Activated naive CD4-positive, alpha-beta T cell treated with anti-CD3 and anti-CD28 coated beads, Interleukin-2, amount 10 ng/mL, durations not matched to agents 7 days and 5 days (primary cell): ENCODE measurements at regions not wholly inside any gene's neighbourhood (a gene's known extent, or its start where the extent isn't known, plus 50 kb on each side); places are given as distances from the start of the nearest gene placed in this dataset.
"Not testable (repeated sequence)": the region's sequence is repeated elsewhere in the genome, so short reads cannot be mapped to it uniquely, and the experiment has no call there.

Experiments used
- CTCF ChIA-PET: fragments of 350-600 bp; sonication (Branson Sonifier 250); formaldehyde crosslinking; loops from one replicate; lab custom pipeline; 2021; ENCODE audit warnings: antibody characterized with exemption; lab: Charles Lee
- DNase-seq: peaks from one replicate; pipeline ENCODE4 v3.0.0-alpha.2; 2020
- H3K27ac Mint-ChIP-seq: one replicate; pipeline ENCODE4 v1.8.0; 2021; ENCODE audit warnings: mild to moderate bottlenecking, moderate library complexity, mixed read lengths
- H3K27me3 Mint-ChIP-seq: one replicate; pipeline ENCODE4 v1.8.0; 2021; ENCODE audit warnings: mild to moderate bottlenecking, mixed read lengths
- H3K36me3 Mint-ChIP-seq: one replicate; pipeline ENCODE4 v1.8.0; 2021; ENCODE audit warnings: mixed read lengths
- H3K4me1 Mint-ChIP-seq: one replicate; pipeline ENCODE4 v1.8.0; 2021; ENCODE audit warnings: mixed read lengths
- H3K4me3 Mint-ChIP-seq: one replicate; pipeline ENCODE4 v1.8.0; 2021; ENCODE audit warnings: mild to moderate bottlenecking, moderate library complexity, mixed read lengths
- H3K9me3 Mint-ChIP-seq: one replicate; pipeline ENCODE4 v1.8.0; 2021; ENCODE audit warnings: mixed read lengths

- Mint-ChIP-seq H3K4me3 (no peak overlapping the region), H3K4me1 (no peaks in the 10 kb centered on the region), H3K27me3 (peaks cover 18% of the 10 kb centered on the region), H3K9me3 (no peaks in the 10 kb centered on the region), H3K27ac (no peak overlapping the region), H3K36me3 (no peaks in the 10 kb centered on the region)
- CTCF ChIA-PET, result interaction anchor here (0.6 to 3.2 kb wide), 8 partner anchors 9 to 1008 kb away, joined by 3 to 18 read pairs (median 4); no protein-coding TSS in a partner anchor
- DNase-seq, result no peak
Measured at GRCh38 chr11:122202161-122202950, 86.3 kb upstream of the BLID start.

DNA sequence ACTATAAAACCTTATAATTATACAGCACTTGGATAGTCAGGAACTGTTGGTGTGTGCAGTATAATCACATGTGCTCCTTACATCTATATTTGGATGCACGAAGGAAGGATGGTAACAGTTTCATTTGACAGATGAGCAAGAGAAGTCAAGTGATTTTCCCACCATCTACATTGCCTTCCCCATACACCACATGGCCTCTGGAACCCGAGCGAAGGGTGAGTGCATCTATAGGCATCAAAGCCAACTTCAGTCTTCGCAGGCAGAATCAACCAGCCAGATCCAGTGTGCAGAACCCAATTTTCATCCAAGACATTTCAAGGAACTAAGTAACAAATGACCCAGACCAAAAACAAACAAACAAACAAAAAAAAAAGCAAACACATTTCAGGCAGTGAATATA is 85.1 kb upstream of the BLID start:
- Mint-ChIP-seq H3K27me3 (peaks cover 10% of the 10 kb centered on the region), H3K27ac (no peak overlapping the region), H3K4me1 (no peaks in the 10 kb centered on the region), H3K36me3 (no peaks in the 10 kb centered on the region), H3K9me3 (no peaks in the 10 kb centered on the region), H3K4me3 (no peak overlapping the region)
- CTCF ChIA-PET, result interaction anchor here (1.2 kb wide), 1 partner anchor 305 kb away, joined by 3 read pairs; no protein-coding TSS in a partner anchor
- no peak for DNase-seq

DNA sequence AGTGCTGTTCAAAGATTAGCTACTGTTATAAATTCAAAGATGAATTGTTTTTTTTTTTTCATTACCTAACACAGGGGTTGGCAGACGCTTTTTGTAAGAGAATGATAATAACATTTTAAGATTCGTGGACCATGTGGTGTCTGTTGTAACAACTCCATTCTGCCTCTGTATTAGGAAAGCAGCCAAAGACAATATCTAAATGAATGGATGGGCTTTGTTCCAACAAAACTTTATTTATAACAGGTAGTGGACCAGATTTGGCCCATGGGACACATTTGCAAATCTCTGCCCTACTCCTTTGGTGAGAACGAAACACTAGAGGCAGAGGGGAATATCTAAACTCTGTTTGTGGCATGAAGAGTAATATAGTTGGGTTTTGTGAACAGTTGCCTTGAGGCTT is 83.6 kb upstream of the BLID start:
- H3K36me3 Mint-ChIP-seq, result no peaks in the 10 kb centered on the region
- CTCF ChIA-PET, result no interaction called here
- no peak overlapping the region for H3K4me3 Mint-ChIP-seq
- DNase-seq, result no peak
- no peaks in the 10 kb centered on the region for H3K4me1 Mint-ChIP-seq
- H3K27me3 Mint-ChIP-seq, result peaks cover 10% of the 10 kb centered on the region
- no peaks in the 10 kb centered on the region for H3K9me3 Mint-ChIP-seq
- H3K27ac Mint-ChIP-seq, result no peak overlapping the region

GRCh38 chr11:122198291-122198983 is 82.4 kb upstream of the BLID start:
- CTCF ChIA-PET, result no interaction called here
- no peak overlapping the region for H3K27ac Mint-ChIP-seq
- H3K4me3 Mint-ChIP-seq, result no peak overlapping the region
- no peak for DNase-seq
- H3K4me1 Mint-ChIP-seq, result no peaks in the 10 kb centered on the region
- no peaks in the 10 kb centered on the region for H3K36me3 Mint-ChIP-seq
- no peaks in the 10 kb centered on the region for H3K9me3 Mint-ChIP-seq
- peaks cover 10% of the 10 kb centered on the region for H3K27me3 Mint-ChIP-seq

DNA sequence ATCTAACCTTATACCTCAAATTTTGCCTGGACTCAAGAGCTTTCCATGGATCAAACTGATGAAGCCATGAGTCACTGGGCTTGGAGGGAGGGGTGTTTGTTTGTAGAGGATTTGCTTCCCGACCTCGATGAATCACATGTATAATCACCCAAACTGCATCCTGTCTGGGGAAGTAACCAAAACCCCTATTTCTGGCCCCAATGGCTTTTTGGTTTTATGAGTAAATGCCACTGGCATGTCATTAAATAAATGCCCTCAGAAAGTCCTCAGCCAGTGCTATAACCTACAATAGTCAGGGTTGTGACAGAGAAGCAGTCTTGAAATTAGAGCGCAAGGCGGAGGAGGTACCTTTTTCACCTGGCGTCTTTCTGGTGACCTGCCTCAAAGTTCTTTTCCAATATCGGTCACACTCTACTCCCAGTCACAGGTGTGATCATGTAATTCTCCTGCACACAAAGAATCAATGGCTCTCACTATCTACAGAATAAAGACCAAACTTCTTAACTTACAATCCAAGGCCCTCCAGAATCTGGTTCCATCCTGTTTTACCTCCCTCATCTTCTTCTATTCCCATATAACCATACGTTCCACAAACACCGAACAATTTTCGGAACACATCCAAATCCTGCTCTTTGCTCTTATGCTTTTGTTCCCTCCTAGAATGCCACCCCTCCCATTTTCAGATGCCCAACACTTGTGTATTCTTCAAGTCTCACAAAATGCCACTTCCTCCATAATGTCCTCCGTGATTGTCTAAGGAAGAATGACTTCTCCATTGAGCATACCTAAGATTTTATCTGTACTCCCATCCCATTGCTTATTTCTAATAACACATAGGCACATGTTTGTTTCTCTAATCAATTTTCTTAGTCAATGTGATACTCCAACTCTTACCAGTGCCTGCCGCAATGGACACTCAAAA is 81.3 kb upstream of the BLID start:
- CTCF ChIA-PET, result no interaction called here
- no peak overlapping the region for H3K27ac Mint-ChIP-seq
- H3K27me3 Mint-ChIP-seq, result peaks cover 4% of the 10 kb centered on the region
- H3K4me1 Mint-ChIP-seq, result no peaks in the 10 kb centered on the region
- no peaks in the 10 kb centered on the region for H3K36me3 Mint-ChIP-seq
- DNase-seq, result no peak
- H3K4me3 Mint-ChIP-seq, result no peak overlapping the region
- H3K9me3 Mint-ChIP-seq, result no peaks in the 10 kb centered on the region

DNA sequence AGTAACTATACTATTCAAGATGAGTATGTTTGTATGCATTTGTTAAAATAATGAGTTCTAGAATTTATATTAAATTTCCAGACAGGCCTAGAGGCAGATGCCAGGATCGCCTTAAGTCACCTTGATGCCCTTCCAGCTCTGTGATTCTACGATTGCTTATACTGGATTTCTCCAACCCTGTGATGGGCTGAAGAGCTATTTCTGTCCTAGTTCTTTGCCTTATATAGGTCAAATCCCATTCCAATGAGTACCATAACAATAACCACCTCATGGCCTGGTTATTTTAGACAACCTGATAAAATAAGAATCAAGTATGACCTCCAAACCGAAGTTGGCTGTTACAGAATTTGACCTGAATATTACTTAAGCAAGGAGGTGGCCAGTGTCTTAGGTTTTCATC is 79.8 kb upstream of the BLID start:
- DNase-seq, result no peak
- no peak overlapping the region for H3K4me3 Mint-ChIP-seq
- H3K27ac Mint-ChIP-seq, result no peak overlapping the region

GRCh38 chr11:122193881-122194480 is 78.0 kb upstream of the BLID start:
- not testable (repeated sequence) for H3K4me1 Mint-ChIP-seq, H3K4me3 Mint-ChIP-seq, H3K36me3 Mint-ChIP-seq, DNase-seq, H3K27me3 Mint-ChIP-seq, H3K27ac Mint-ChIP-seq, H3K9me3 Mint-ChIP-seq
- CTCF ChIA-PET, result interaction anchor here (1.2 kb wide), 1 partner anchor 9 kb away, joined by 3 read pairs; no protein-coding TSS in a partner anchor

More for the DNA sequence above, 79.8 kb upstream of the BLID start:
- no peaks in the 10 kb centered on the region for H3K36me3 Mint-ChIP-seq
- CTCF ChIA-PET, result no interaction called here
- peaks cover 3% of the 10 kb centered on the region for H3K27me3 Mint-ChIP-seq
- H3K4me1 Mint-ChIP-seq, result no peaks in the 10 kb centered on the region
- no peaks in the 10 kb centered on the region for H3K9me3 Mint-ChIP-seq

DNA sequence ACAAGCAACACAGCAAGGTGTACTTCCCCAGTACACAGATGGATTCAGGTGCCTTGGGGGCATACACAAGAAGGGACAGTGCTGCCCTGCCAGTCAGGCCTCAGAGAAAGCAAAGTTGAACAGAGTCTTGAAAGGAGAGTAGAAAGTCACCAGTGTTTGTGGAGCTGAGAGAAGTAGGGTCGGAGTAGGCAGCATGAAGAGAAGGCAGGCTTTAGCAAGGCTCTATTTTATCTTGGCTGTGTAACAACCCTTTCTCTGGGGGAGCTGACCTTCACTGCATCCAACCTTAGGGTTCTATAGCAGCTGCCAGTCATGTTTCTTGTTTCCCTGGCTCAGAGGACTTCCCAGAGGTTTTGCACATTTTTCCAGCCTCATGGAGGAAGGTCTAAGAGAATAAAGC is 77.4 kb upstream of the BLID start:
- Mint-ChIP-seq H3K27ac (no peak overlapping the region), H3K9me3 (no peaks in the 10 kb centered on the region), H3K36me3 (no peaks in the 10 kb centered on the region), H3K4me1 (no peaks in the 10 kb centered on the region), H3K27me3 (peaks cover 3% of the 10 kb centered on the region), H3K4me3 (no peak overlapping the region)
- no peak for DNase-seq
- CTCF ChIA-PET, result interaction anchor here (1.2 kb wide), 1 partner anchor 9 kb away, joined by 3 read pairs; no protein-coding TSS in a partner anchor

- peaks cover 3% of the 10 kb centered on the region for H3K27me3 Mint-ChIP-seq
- DNase-seq, result no peak
- CTCF ChIA-PET, result interaction anchor here (1.2 kb wide), 1 partner anchor 10 kb away, joined by 3 read pairs; no protein-coding TSS in a partner anchor
- no peak overlapping the region for H3K4me3 Mint-ChIP-seq
- no peaks in the 10 kb centered on the region for H3K9me3 Mint-ChIP-seq
- no peak overlapping the region for H3K27ac Mint-ChIP-seq
- H3K4me1 Mint-ChIP-seq, result no peaks in the 10 kb centered on the region
- H3K36me3 Mint-ChIP-seq, result no peaks in the 10 kb centered on the region
Measured at GRCh38 chr11:122192634-122193255, 76.7 kb upstream of the BLID start.

- CTCF ChIA-PET, result no interaction called here
- H3K27me3 Mint-ChIP-seq, result peaks cover 3% of the 10 kb centered on the region
- H3K4me1 Mint-ChIP-seq, result no peaks in the 10 kb centered on the region
- no peaks in the 10 kb centered on the region for H3K9me3 Mint-ChIP-seq
- DNase-seq, result no peak
- H3K27ac Mint-ChIP-seq, result no peak overlapping the region
- H3K4me3 Mint-ChIP-seq, result no peak overlapping the region
- H3K36me3 Mint-ChIP-seq, result no peaks in the 10 kb centered on the region
Measured at GRCh38 chr11:122190768-122191167, 74.8 kb upstream of the BLID start.

GRCh38 chr11:122189229-122189628 is 73.2 kb upstream of the BLID start:
- no peak for DNase-seq
- H3K9me3 Mint-ChIP-seq, result no peaks in the 10 kb centered on the region
- H3K4me3 Mint-ChIP-seq, result no peak overlapping the region
- no peak overlapping the region for H3K27ac Mint-ChIP-seq
- CTCF ChIA-PET, result interaction anchor here (0.6 kb wide), 1 partner anchor 274 kb away, joined by 3 read pairs; no protein-coding TSS in a partner anchor
- H3K27me3 Mint-ChIP-seq, result peaks cover 3% of the 10 kb centered on the region
- H3K36me3 Mint-ChIP-seq, result no peaks in the 10 kb centered on the region
- H3K4me1 Mint-ChIP-seq, result no peaks in the 10 kb centered on the region

- CTCF ChIA-PET, result interaction anchor here (0.6 kb wide), 1 partner anchor 9 kb away, joined by 3 read pairs; no protein-coding TSS in a partner anchor
- H3K4me1 Mint-ChIP-seq, result no peaks in the 10 kb centered on the region
- no peaks in the 10 kb centered on the region for H3K27me3 Mint-ChIP-seq
- no peak overlapping the region for H3K27ac Mint-ChIP-seq
- H3K4me3 Mint-ChIP-seq, result no peak overlapping the region
- no peaks in the 10 kb centered on the region for H3K9me3 Mint-ChIP-seq
- H3K36me3 Mint-ChIP-seq, result no peaks in the 10 kb centered on the region
- DNase-seq, result no peak
Measured at GRCh38 chr11:122187373-122188165, 71.6 kb upstream of the BLID start.
